ENCODE measurements at regions not wholly inside any gene's neighbourhood (a gene's known extent, or its start where the extent isn't known, plus 50 kb on each side); places are given as distances from the start of the nearest gene placed in this dataset.

- in situ Hi-C loops (cut with MboI; ENCODE audit: low sequenced_read_pairs in 4 of 4) = no loop called here
- no peak for ATAC-seq
- Histone ChIP-seq H3K36me3 (no peaks in the 10 kb centered on the region), H3K27me3 (no peaks in the 10 kb centered on the region), H3K27ac (no peak overlapping the region), H3K9me3 (no peaks in the 10 kb centered on the region), H3K4me1 (no peaks in the 10 kb centered on the region), H3K4me3 (no peak overlapping the region)
- no peak for DNase-seq
- intact Hi-C loops (cut with DNase I; ENCODE audit: low total_unique reads) = no loop called here
- TF ChIP-seq CTCF (IDR thresholded peaks at IDR 0.05 in 4 of 5, conservative IDR thresholded peaks at IDR 0.05 in 1 of 5) (no peak), POLR2A (IDR thresholded peaks at IDR 0.05) (no peak)
Measured at GRCh38 chr5:21680196-21680595, 1172.9 kb downstream of the CDH12 start.

- Histone ChIP-seq H3K27ac (no peak overlapping the region), H3K9me3 (no peaks in the 10 kb centered on the region), H3K36me3 (no peaks in the 10 kb centered on the region), H3K27me3 (no peaks in the 10 kb centered on the region), H3K4me3 (no peak overlapping the region), H3K4me1 (no peaks in the 10 kb centered on the region)
- DNase-seq (no peak), ATAC-seq (no peak)
- intact Hi-C loops (cut with DNase I; ENCODE audit: low total_unique reads) (no loop called here), in situ Hi-C loops (cut with MboI; ENCODE audit: low sequenced_read_pairs in 4 of 4) (no loop called here)
- TF ChIP-seq POLR2A (IDR thresholded peaks at IDR 0.05) = no peak
- no peak for TF ChIP-seq CTCF (IDR thresholded peaks at IDR 0.05 in 4 of 5, conservative IDR thresholded peaks at IDR 0.05 in 1 of 5)
Measured at GRCh38 chr5:21678526-21678925, 1174.6 kb downstream of the CDH12 start.

GRCh38 chr5:21672911-21673310 is 1180.2 kb downstream of the CDH12 start:
- intact Hi-C loops (cut with DNase I; ENCODE audit: low total_unique reads) = no loop called here
- no peaks in the 10 kb centered on the region for H3K27me3 ChIP-seq
- no peak overlapping the region for H3K27ac ChIP-seq
- ATAC-seq (no peak), DNase-seq (no peak)
- no peaks in the 10 kb centered on the region for H3K9me3 ChIP-seq
- in situ Hi-C loops (cut with MboI; ENCODE audit: low sequenced_read_pairs in 4 of 4) = no loop called here
- no peaks in the 10 kb centered on the region for H3K4me1 ChIP-seq
- no peak overlapping the region for H3K4me3 ChIP-seq
- no peak for TF ChIP-seq POLR2A (IDR thresholded peaks at IDR 0.05)
- no peak for TF ChIP-seq CTCF (IDR thresholded peaks at IDR 0.05 in 4 of 5, conservative IDR thresholded peaks at IDR 0.05 in 1 of 5)
- H3K36me3 ChIP-seq = no peaks in the 10 kb centered on the region

GRCh38 chr5:21672360-21672759 is 1180.8 kb downstream of the CDH12 start:
- in situ Hi-C loops (cut with MboI; ENCODE audit: low sequenced_read_pairs in 4 of 4) = no loop called here
- Histone ChIP-seq H3K4me1 (no peaks in the 10 kb centered on the region), H3K9me3 (no peaks in the 10 kb centered on the region), H3K27me3 (no peaks in the 10 kb centered on the region), H3K4me3 (no peak overlapping the region), H3K27ac (no peak overlapping the region), H3K36me3 (no peaks in the 10 kb centered on the region)
- TF ChIP-seq POLR2A (IDR thresholded peaks at IDR 0.05) = no peak
- no peak for TF ChIP-seq CTCF (IDR thresholded peaks at IDR 0.05 in 4 of 5, conservative IDR thresholded peaks at IDR 0.05 in 1 of 5)
- DNase-seq (no peak), ATAC-seq (no peak)
- intact Hi-C loops (cut with DNase I; ENCODE audit: low total_unique reads) = no loop called here

GRCh38 chr5:21665524-21665923 is 1187.6 kb downstream of the CDH12 start:
- no peaks in the 10 kb centered on the region for H3K27me3 ChIP-seq
- TF ChIP-seq CTCF (IDR thresholded peaks at IDR 0.05 in 4 of 5, conservative IDR thresholded peaks at IDR 0.05 in 1 of 5) (no peak), POLR2A (IDR thresholded peaks at IDR 0.05) (no peak)
- ATAC-seq (no peak), DNase-seq (no peak)
- no peaks in the 10 kb centered on the region for H3K36me3 ChIP-seq
- intact Hi-C loops (cut with DNase I; ENCODE audit: low total_unique reads) = no loop called here
- in situ Hi-C loops (cut with MboI; ENCODE audit: low sequenced_read_pairs in 4 of 4) = no loop called here
- no peak overlapping the region for H3K4me3 ChIP-seq
- no peaks in the 10 kb centered on the region for H3K9me3 ChIP-seq
- no peaks in the 10 kb centered on the region for H3K4me1 ChIP-seq
- no peak overlapping the region for H3K27ac ChIP-seq
